OCI-LY1 (cell line): ENCODE measurements at regions not wholly inside any gene's neighbourhood (a gene's known extent, or its start where the extent isn't known, plus 50 kb on each side); places are given as distances from the start of the nearest gene placed in this dataset.
"Not testable (repeated sequence)": the region's sequence is repeated elsewhere in the genome, so short reads cannot be mapped to it uniquely, and the experiment has no call there.

Source experiments
- H2AFZ ChIP-seq: fragments of 200-600 bp; sonication (generic), shearing (Covaris generic); 2 replicates; pipeline ENCODE4 v1.6.0; 2014; ENCODE audit warnings: antibody characterized with exemption, mild to moderate bottlenecking, low read length
- H3F3A ChIP-seq: fragments of 200-600 bp; sonication (generic), shearing (Covaris generic); 2 replicates; pipeline ENCODE4 v1.6.0; 2014; ENCODE audit warnings: mild to moderate bottlenecking, antibody characterized with exemption, low read length, moderate library complexity; ENCODE audit not compliant: insufficient read depth
- H3K27ac ChIP-seq: fragments of 200-600 bp; sonication (generic); 2 replicates; pipeline ENCODE4 v1.5.1; 2014; ENCODE audit warnings: low read length, mixed run types, mild to moderate bottlenecking, low read depth; ENCODE audit not compliant: poor library complexity, severe bottlenecking
- H3K27me3 ChIP-seq: fragments of 200-600 bp; sonication (generic); 2 replicates; pipeline ENCODE4 v1.6.0; 2014; ENCODE audit warnings: antibody characterized with exemption, mild to moderate bottlenecking, low read length, moderate library complexity; ENCODE audit not compliant: insufficient read depth
- H3K36me3 ChIP-seq: fragments of 200-600 bp; sonication (generic); 2 replicates; pipeline ENCODE4 v1.6.1; 2014; ENCODE audit warnings: mild to moderate bottlenecking, antibody characterized with exemption, low read length, moderate library complexity, mixed read lengths; ENCODE audit not compliant: insufficient read depth
- H3K4me1 ChIP-seq: fragments of 200-600 bp; sonication (generic); 2 replicates; pipeline ENCODE4 v1.5.1; 2014; ENCODE audit warnings: mild to moderate bottlenecking, low read length, moderate library complexity; ENCODE audit not compliant: insufficient read depth, severe bottlenecking
- H3K4me2 ChIP-seq: fragments of 200-600 bp; sonication (generic), shearing (Covaris generic); 2 replicates; pipeline ENCODE4 v1.6.1; 2014; ENCODE audit warnings: low read length
- H3K4me3 ChIP-seq: fragments of 200-600 bp; sonication (generic); 2 replicates; pipeline ENCODE4 v1.5.1; 2014; ENCODE audit warnings: low read length, low read depth, mild to moderate bottlenecking, mixed read lengths; ENCODE audit not compliant: poor library complexity, severe bottlenecking
- H3K79me2 ChIP-seq: fragments of 200-600 bp; shearing (Covaris generic); 2 replicates; pipeline ENCODE4 v1.6.1; 2016; ENCODE audit warnings: mixed run types, low read length, mixed read lengths; ENCODE audit not compliant: insufficient read depth
- H3K9ac ChIP-seq: fragments of 200-600 bp; sonication (generic), shearing (Covaris generic); 2 replicates; pipeline ENCODE4 v1.6.1; 2014; ENCODE audit warnings: mild to moderate bottlenecking, low read length, mixed read lengths
- H3K9me2 ChIP-seq: fragments of 200-600 bp; sonication (generic), shearing (Covaris generic); 2 replicates; pipeline ENCODE4 v1.6.1; 2014; ENCODE audit warnings: low read depth, mild to moderate bottlenecking, low read length, mixed read lengths
- H3K9me3 ChIP-seq: fragments of 200-600 bp; shearing (Covaris generic); 2 replicates; pipeline ENCODE4 v1.6.1; 2014; ENCODE audit warnings: low read length, mixed read lengths
- H4K20me1 ChIP-seq: fragments of 200-600 bp; sonication (generic), shearing (Covaris generic); 2 replicates; pipeline ENCODE4 v1.6.0; 2016; ENCODE audit warnings: mild to moderate bottlenecking, low read length; ENCODE audit not compliant: insufficient read depth
- EZH2 ChIP-seq: fragments of 200-600 bp; sonication (generic), shearing (Covaris generic); IDR thresholded peaks from 2 replicates; pipeline ENCODE4 v1.8.0; 2017; ENCODE audit warnings: borderline replicate concordance, mixed run types, mild to moderate bottlenecking, antibody characterized with exemption, low read length, moderate library complexity, mixed read lengths
- TF ChIP-seq, protein P1 (sequence below): fragments of 200-600 bp; sonication (generic), shearing (Covaris generic); IDR thresholded peaks from 2 replicates; pipeline ENCODE4 v1.5.1; 2017; ENCODE audit warnings: mild to moderate bottlenecking, antibody characterized with exemption, low read length, moderate library complexity, mixed read lengths

DNA sequence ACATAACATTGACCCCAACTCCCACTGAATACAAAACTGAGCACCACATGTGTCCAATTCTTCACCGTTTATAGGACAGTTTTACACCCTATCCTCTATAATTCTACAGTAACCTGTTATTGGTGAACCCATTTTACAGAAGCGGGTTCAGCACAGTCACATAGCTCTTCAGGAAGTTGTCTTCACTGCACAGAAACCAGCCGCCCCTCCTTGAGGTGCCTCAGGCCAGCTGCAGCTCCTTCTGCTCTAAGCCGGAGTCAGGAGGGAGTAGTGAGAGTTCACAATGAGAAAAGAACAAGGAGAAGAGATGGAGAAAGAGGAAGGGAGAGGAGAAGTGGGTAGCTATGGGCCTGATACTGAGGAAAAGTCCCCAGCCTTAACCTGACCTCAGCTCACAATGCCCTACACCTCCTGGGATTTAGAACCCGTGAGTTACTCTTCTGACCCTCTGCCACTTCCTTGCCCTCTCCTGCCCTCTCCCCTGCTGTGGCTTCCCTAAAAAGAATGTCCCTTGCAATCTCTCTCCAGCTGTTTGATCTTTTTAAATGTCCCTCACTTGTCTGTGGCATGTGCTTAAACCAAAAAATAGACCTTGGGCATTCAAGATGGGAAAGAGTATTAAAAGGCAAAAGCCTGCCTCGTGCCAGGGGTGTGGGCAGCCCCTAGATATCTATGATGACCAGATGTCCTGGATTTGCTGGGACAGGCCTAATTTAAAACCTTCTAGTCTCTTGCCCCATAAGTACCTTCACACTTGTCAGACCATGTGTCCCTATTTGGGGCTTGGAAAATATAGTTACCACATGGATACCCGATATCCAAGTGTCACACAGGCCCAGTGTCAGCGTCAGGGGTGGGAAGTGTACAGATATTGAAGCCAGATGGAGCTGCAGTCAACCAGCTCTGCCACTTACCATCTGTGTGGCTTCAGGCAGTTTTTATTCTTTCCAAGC lies 71.3 kb upstream of the HES1 start:
- peaks cover 23% of the 10 kb centered on the region; the same call in 1 of the 2 replicates for H3K27me3 ChIP-seq
- TF ChIP-seq, protein P1, sequence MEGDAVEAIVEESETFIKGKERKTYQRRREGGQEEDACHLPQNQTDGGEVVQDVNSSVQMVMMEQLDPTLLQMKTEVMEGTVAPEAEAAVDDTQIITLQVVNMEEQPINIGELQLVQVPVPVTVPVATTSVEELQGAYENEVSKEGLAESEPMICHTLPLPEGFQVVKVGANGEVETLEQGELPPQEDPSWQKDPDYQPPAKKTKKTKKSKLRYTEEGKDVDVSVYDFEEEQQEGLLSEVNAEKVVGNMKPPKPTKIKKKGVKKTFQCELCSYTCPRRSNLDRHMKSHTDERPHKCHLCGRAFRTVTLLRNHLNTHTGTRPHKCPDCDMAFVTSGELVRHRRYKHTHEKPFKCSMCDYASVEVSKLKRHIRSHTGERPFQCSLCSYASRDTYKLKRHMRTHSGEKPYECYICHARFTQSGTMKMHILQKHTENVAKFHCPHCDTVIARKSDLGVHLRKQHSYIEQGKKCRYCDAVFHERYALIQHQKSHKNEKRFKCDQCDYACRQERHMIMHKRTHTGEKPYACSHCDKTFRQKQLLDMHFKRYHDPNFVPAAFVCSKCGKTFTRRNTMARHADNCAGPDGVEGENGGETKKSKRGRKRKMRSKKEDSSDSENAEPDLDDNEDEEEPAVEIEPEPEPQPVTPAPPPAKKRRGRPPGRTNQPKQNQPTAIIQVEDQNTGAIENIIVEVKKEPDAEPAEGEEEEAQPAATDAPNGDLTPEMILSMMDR, result no peak
- no peak for TF ChIP-seq EZH2
- no peak overlapping the region for H3K27ac ChIP-seq
- H3K9ac ChIP-seq, result no peak overlapping the region
- no peak overlapping the region for H2AFZ ChIP-seq
- no peaks in the 10 kb centered on the region for H3K9me2 ChIP-seq
- no peaks in the 10 kb centered on the region for H4K20me1 ChIP-seq
- H3K4me3 ChIP-seq, result no peak overlapping the region
- no peaks in the 10 kb centered on the region for H3K36me3 ChIP-seq
- H3K4me1 ChIP-seq, result no peaks in the 10 kb centered on the region
- H3K79me2 ChIP-seq, result no peaks in the 10 kb centered on the region
- H3F3A ChIP-seq, result no peaks in the 10 kb centered on the region
- H3K4me2 ChIP-seq, result no peak overlapping the region
- H3K9me3 ChIP-seq, result peaks cover 11% of the 10 kb centered on the region; the same call in 1 of the 2 replicates

DNA sequence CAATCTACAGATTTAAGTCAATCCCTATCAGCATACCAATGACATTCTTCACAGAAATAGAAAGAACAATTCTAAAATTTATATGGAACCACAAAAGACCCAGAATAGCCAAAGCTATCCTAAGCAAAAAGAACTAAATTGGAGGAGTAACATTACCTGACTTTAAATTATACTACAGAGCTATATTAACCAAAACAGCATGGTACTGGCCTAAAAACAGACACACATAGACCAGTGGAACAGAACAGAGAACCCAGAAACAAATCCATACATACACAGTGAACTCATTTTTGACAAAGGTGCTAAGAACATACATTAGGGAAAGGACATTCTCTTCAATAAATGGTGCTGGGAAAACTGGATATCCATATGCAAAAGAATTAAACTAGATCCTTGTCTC lies 68.6 kb upstream of the HES1 start:
- not testable (repeated sequence) for H3K4me3 ChIP-seq, H3K4me2 ChIP-seq, H3K27ac ChIP-seq, H4K20me1 ChIP-seq, H3F3A ChIP-seq, H3K9me2 ChIP-seq, H3K79me2 ChIP-seq, H3K36me3 ChIP-seq, H2AFZ ChIP-seq, H3K9ac ChIP-seq
- H3K27me3 ChIP-seq, result peaks cover 36% of the 10 kb centered on the region; the same call in 1 of the 2 replicates
- H3K9me3 ChIP-seq, result peaks cover 11% of the 10 kb centered on the region; the same call in 1 of the 2 replicates
- H3K4me1 ChIP-seq, result peaks cover 10% of the 10 kb centered on the region

DNA sequence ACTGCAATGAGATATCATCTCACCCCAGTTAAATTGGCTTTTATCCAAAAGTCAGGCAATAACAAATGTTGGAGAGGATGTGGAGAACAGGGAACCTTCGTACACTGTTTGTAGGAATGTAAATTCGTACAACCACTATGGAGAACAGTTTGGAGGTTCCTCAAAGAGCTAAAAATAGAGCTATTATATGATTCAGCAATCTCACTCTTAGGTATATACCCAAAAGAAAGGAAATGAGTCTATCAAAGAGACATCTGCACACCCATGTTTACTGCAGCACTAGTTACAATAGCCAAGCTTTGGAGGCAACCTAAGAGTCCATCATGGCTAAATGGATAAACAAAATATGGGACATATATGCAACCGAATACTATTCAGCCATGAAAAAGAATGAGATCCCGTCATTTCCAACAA lies 68.0 kb upstream of the HES1 start:
- no peaks in the 10 kb centered on the region for H3F3A ChIP-seq
- H3K9ac ChIP-seq, result no peak overlapping the region
- H2AFZ ChIP-seq, result no peak overlapping the region
- no peak for TF ChIP-seq EZH2
- TF ChIP-seq, protein P1, result no peak
- H3K27me3 ChIP-seq, result peaks cover 36% of the 10 kb centered on the region; the same call in 1 of the 2 replicates
- H3K4me3 ChIP-seq, result no peak overlapping the region
- peaks cover 10% of the 10 kb centered on the region for H3K4me1 ChIP-seq
- no peaks in the 10 kb centered on the region for H3K36me3 ChIP-seq
- no peak overlapping the region for H3K4me2 ChIP-seq
- H3K9me3 ChIP-seq, result peaks cover 11% of the 10 kb centered on the region; the same call in 1 of the 2 replicates
- no peaks in the 10 kb centered on the region for H3K9me2 ChIP-seq
- no peak overlapping the region for H3K27ac ChIP-seq
- H3K79me2 ChIP-seq, result no peaks in the 10 kb centered on the region
- no peaks in the 10 kb centered on the region for H4K20me1 ChIP-seq
